Trophoblast cell (in vitro differentiated cells and primary cell): ENCODE measurements at regions not wholly inside any gene's neighbourhood (a gene's known extent, or its start where the extent isn't known, plus 50 kb on each side); places are given as distances from the start of the nearest gene placed in this dataset.

Experiments
- DNase-seq, 2 donors: peaks; one replicate each; pipeline ENCODE4 v3.0.0-alpha.2; 2016
- H2AFZ ChIP-seq: 2 replicates; pipeline ENCODE4 v1.6.1; 2013; ENCODE audit warnings: low read length, moderate library complexity, mild to moderate bottlenecking; ENCODE audit not compliant: insufficient read depth, poor library complexity
- H2AK5ac ChIP-seq: 2 replicates; pipeline ENCODE4 v1.6.1; 2013; ENCODE audit warnings: mild to moderate bottlenecking, low read length
- H2BK120ac ChIP-seq: 2 replicates; pipeline ENCODE4 v1.6.1; 2013; ENCODE audit warnings: low read length, mild to moderate bottlenecking, moderate library complexity; ENCODE audit not compliant: insufficient read depth, poor library complexity
- H2BK12ac ChIP-seq: 2 replicates; pipeline ENCODE4 v1.6.1; 2013; ENCODE audit warnings: mild to moderate bottlenecking, low read length, moderate library complexity
- H2BK5ac ChIP-seq: 2 replicates; pipeline ENCODE4 v1.6.1; 2013; ENCODE audit warnings: low read length, low read depth, moderate library complexity, mild to moderate bottlenecking; ENCODE audit not compliant: poor library complexity
- H3K14ac ChIP-seq: 2 replicates; pipeline ENCODE4 v1.6.1; 2013; ENCODE audit warnings: mild to moderate bottlenecking, low read length
- H3K18ac ChIP-seq: 2 replicates; pipeline ENCODE4 v1.6.1; 2013; ENCODE audit warnings: mild to moderate bottlenecking, low read length
- H3K23ac ChIP-seq: 2 replicates; pipeline ENCODE4 v1.6.1; 2013; ENCODE audit warnings: low read length
- H3K27ac ChIP-seq: 2 replicates; pipeline ENCODE4 v1.5.1; 2013; ENCODE audit warnings: low read depth, mild to moderate bottlenecking, inconsistent platforms, low read length, moderate library complexity
- H3K27me3 ChIP-seq: 2 replicates; pipeline ENCODE4 v1.6.1; 2013; ENCODE audit warnings: inconsistent platforms, mild to moderate bottlenecking, low read length, moderate library complexity; ENCODE audit not compliant: insufficient read depth
- H3K36me3 ChIP-seq, 2 experiments: 1 replicate in 1 of 2; 2 replicates in 1 of 2; pipeline ENCODE4 v1.6.1; 2013; ENCODE audit warnings: low read length in 2 of 2, mild to moderate bottlenecking in 2 of 2, moderate library complexity in 1 of 2; ENCODE audit not compliant: insufficient read depth in 2 of 2, control insufficient read depth in 1 of 2
- H3K4ac ChIP-seq: 2 replicates; pipeline ENCODE4 v1.6.1; 2013; ENCODE audit warnings: low read depth, mild to moderate bottlenecking, low read length, moderate library complexity
- H3K4me1 ChIP-seq, 2 experiments: 1 replicate in 1 of 2; 2 replicates in 1 of 2; pipeline ENCODE4 v1.6.1; 2013; ENCODE audit warnings: low read length in 2 of 2, mild to moderate bottlenecking in 2 of 2, moderate library complexity in 1 of 2; ENCODE audit not compliant: insufficient read depth in 2 of 2, control insufficient read depth in 1 of 2
- H3K4me2 ChIP-seq: 2 replicates; pipeline ENCODE4 v1.6.1; 2013; ENCODE audit warnings: inconsistent platforms, mild to moderate bottlenecking, low read length, moderate library complexity
- H3K4me3 ChIP-seq: 2 replicates; pipeline ENCODE4 v1.5.1; 2013; ENCODE audit warnings: mild to moderate bottlenecking, low read depth, low read length, inconsistent platforms
- H3K79me1 ChIP-seq: one replicate; pipeline ENCODE4 v1.6.1; 2013; ENCODE audit warnings: low read length
- H3K79me2 ChIP-seq: 2 replicates; pipeline ENCODE4 v1.6.1; 2013; ENCODE audit warnings: low read length, mild to moderate bottlenecking; ENCODE audit not compliant: control insufficient read depth, insufficient read depth, poor library complexity
- H3K9ac ChIP-seq: 2 replicates; pipeline ENCODE4 v1.6.1; 2013; ENCODE audit warnings: mild to moderate bottlenecking, low read length
- H3K9me3 ChIP-seq: 2 replicates; pipeline ENCODE4 v1.6.1; 2013; ENCODE audit warnings: low read depth, mild to moderate bottlenecking, control low read depth, inconsistent platforms, low read length; ENCODE audit not compliant: insufficient read depth
- H4K12ac ChIP-seq: 2 replicates; pipeline ENCODE4 v1.6.1; 2013; ENCODE audit warnings: low read depth, mild to moderate bottlenecking, low read length, moderate library complexity
- H4K8ac ChIP-seq: 2 replicates; pipeline ENCODE4 v1.6.1; 2013; ENCODE audit warnings: low read depth, mild to moderate bottlenecking, low read length, moderate library complexity
- H4K91ac ChIP-seq: one replicate; pipeline ENCODE4 v1.6.1; 2013; ENCODE audit warnings: low read depth, mild to moderate bottlenecking, low read length, moderate library complexity
- WGBS: extraction: QIAGEN DNeasy Blood & Tissue Kit; methylation state at CpG from one replicate; pipeline ENCODE4 v1.1.7; 2013; ENCODE audit warnings: missing lambda C conversion rate; ENCODE audit not compliant: insufficient read length, insufficient coverage; ENCODE audit errors: extremely low coverage; 5-methylcytosine and 5-hydroxymethylcytosine counted together

- Histone ChIP-seq H3K36me3 (no peaks in the 10 kb centered on the region), H3K4me3 (peak overlapping the region; percentile 8)
- 100% methylated on average over 2 of the region's 13 CpGs for WGBS
Observed at GRCh38 chr2:121133551-121134319, 151.3 kb downstream of the TFCP2L1 start.

GRCh38 chr2:121134728-121135127, 150.3 kb downstream of the TFCP2L1 start:
- Histone ChIP-seq H3K4me1 (peaks cover 0 to 5% of the 10 kb centered on the region in 2 experiments), H3K9me3 (peaks cover 4% of the 10 kb centered on the region), H3K4me2 (no peak overlapping the region), H3K36me3 (no peaks in the 10 kb centered on the region), H2AK5ac (no peak overlapping the region), H3K4ac (no peak overlapping the region), H4K8ac (no peak overlapping the region), H2BK12ac (no peak overlapping the region), H3K18ac (no peak overlapping the region), H2BK120ac (no peak overlapping the region), H4K12ac (no peak overlapping the region), H3K79me2 (no peaks in the 10 kb centered on the region), H4K91ac (no peak overlapping the region), H3K23ac (no peak overlapping the region), H3K14ac (no peak overlapping the region), H2BK5ac (no peak overlapping the region), H2AFZ (no peak overlapping the region), H3K4me3 (no peak overlapping the region), H3K79me1 (no peaks in the 10 kb centered on the region), H3K27me3 (no peaks in the 10 kb centered on the region), H3K9ac (no peak overlapping the region), H3K27ac (no peak overlapping the region)
- WGBS: no CpG with 5 or more reads among the region's 8 CpGs
- DNase-seq: no peak

More at GRCh38 chr2:121133551-121134319, 151.3 kb downstream of the TFCP2L1 start:
- Histone ChIP-seq H3K27ac (no peak overlapping the region), H3K9me3 (peaks cover 4% of the 10 kb centered on the region), H2BK5ac (no peak overlapping the region), H3K4me2 (no peak overlapping the region), H3K4me1 (peaks cover 0 to 7% of the 10 kb centered on the region in 2 experiments), H3K14ac (no peak overlapping the region), H4K8ac (no peak overlapping the region), H3K9ac (no peak overlapping the region), H2BK120ac (no peak overlapping the region), H2BK12ac (no peak overlapping the region), H3K79me2 (no peaks in the 10 kb centered on the region), H3K79me1 (no peaks in the 10 kb centered on the region), H4K12ac (no peak overlapping the region), H3K18ac (no peak overlapping the region), H4K91ac (no peak overlapping the region), H3K4ac (no peak overlapping the region), H3K23ac (no peak overlapping the region), H3K27me3 (no peaks in the 10 kb centered on the region), H2AK5ac (no peak overlapping the region), H2AFZ (no peak overlapping the region)
- DNase-seq: no peak

- no peak overlapping the region for H4K8ac ChIP-seq
- H2BK12ac ChIP-seq: no peak overlapping the region
- H2BK120ac ChIP-seq: no peak overlapping the region
- no peak overlapping the region for H3K4me2 ChIP-seq
- H4K12ac ChIP-seq: no peak overlapping the region
- no CpG with 5 or more reads among the region's 2 CpGs for WGBS
- no peak overlapping the region for H2BK5ac ChIP-seq
- H3K27ac ChIP-seq: no peak overlapping the region
- H3K4me1 ChIP-seq: peaks cover 0 to 3% of the 10 kb centered on the region in 2 experiments
- no peak for DNase-seq
- no peak overlapping the region for H3K9ac ChIP-seq
- H2AFZ ChIP-seq: no peak overlapping the region
- H3K18ac ChIP-seq: no peak overlapping the region
- H3K79me1 ChIP-seq: no peaks in the 10 kb centered on the region
- H3K23ac ChIP-seq: no peak overlapping the region
- H2AK5ac ChIP-seq: no peak overlapping the region
- H3K79me2 ChIP-seq: no peaks in the 10 kb centered on the region
- H4K91ac ChIP-seq: no peak overlapping the region
- H3K9me3 ChIP-seq: peaks cover 5% of the 10 kb centered on the region
- no peaks in the 10 kb centered on the region for H3K36me3 ChIP-seq
- no peak overlapping the region for H3K14ac ChIP-seq
- H3K4ac ChIP-seq: no peak overlapping the region
- H3K27me3 ChIP-seq: no peaks in the 10 kb centered on the region
- H3K4me3 ChIP-seq: no peak overlapping the region
Observed at GRCh38 chr2:121135168-121135853, 149.7 kb downstream of the TFCP2L1 start.

GRCh38 chr2:121136323-121136722, 148.7 kb downstream of the TFCP2L1 start:
- no peak overlapping the region for H4K91ac ChIP-seq
- no peak for DNase-seq
- H3K9ac ChIP-seq: no peak overlapping the region
- H3K18ac ChIP-seq: no peak overlapping the region
- H3K4me3 ChIP-seq: no peak overlapping the region
- no peak overlapping the region for H3K14ac ChIP-seq
- H3K79me1 ChIP-seq: no peaks in the 10 kb centered on the region
- H2BK5ac ChIP-seq: no peak overlapping the region
- peaks cover 7% of the 10 kb centered on the region for H3K9me3 ChIP-seq
- H2AK5ac ChIP-seq: no peak overlapping the region
- H3K79me2 ChIP-seq: no peaks in the 10 kb centered on the region
- H2BK120ac ChIP-seq: no peak overlapping the region
- no peak overlapping the region for H3K4me2 ChIP-seq
- H3K4ac ChIP-seq: no peak overlapping the region
- H4K12ac ChIP-seq: no peak overlapping the region
- H3K36me3 ChIP-seq: no peaks in the 10 kb centered on the region
- peaks cover 0 to 3% of the 10 kb centered on the region in 2 experiments for H3K4me1 ChIP-seq
- H3K27ac ChIP-seq: no peak overlapping the region
- no peak overlapping the region for H3K23ac ChIP-seq
- H3K27me3 ChIP-seq: no peaks in the 10 kb centered on the region
- no peak overlapping the region for H2BK12ac ChIP-seq
- H2AFZ ChIP-seq: no peak overlapping the region
- WGBS: no CpG with 5 or more reads among the region's 3 CpGs
- H4K8ac ChIP-seq: no peak overlapping the region
